Keratinocyte (primary cell): ENCODE measurements at regions not wholly inside any gene's neighbourhood (a gene's known extent, or its start where the extent isn't known, plus 50 kb on each side); places are given as distances from the start of the nearest gene placed in this dataset.

Experiments used
- EZH2 ChIP-seq: IDR thresholded peaks from one replicate; pipeline ENCODE4 v1.6.1; 2012; ENCODE audit warnings: inconsistent platforms, mild to moderate bottlenecking, low read length, moderate library complexity
- TF ChIP-seq, protein P1 (sequence below), 3 experiments: IDR thresholded peaks in 1 of 3; conservative IDR thresholded peaks in 1 of 3; optimal IDR thresholded peaks in 1 of 3; 2 replicates in 2 of 3; 3 replicates in 1 of 3; pipeline versions ENCODE3 to v1.5.1; 2011; ENCODE audit warnings: low read length in 3 of 3, mild to moderate bottlenecking in 3 of 3, moderate library complexity in 2 of 3, control low read depth in 1 of 3, inconsistent platforms in 1 of 3; ENCODE audit not compliant: insufficient read depth in 2 of 3; ENCODE audit errors: extremely low read depth in 1 of 3

GRCh38 chr6:28658475-28659249 lies 133.0 kb downstream of the GPX5 start:
- no peak for TF ChIP-seq EZH2
- TF ChIP-seq, protein P1, sequence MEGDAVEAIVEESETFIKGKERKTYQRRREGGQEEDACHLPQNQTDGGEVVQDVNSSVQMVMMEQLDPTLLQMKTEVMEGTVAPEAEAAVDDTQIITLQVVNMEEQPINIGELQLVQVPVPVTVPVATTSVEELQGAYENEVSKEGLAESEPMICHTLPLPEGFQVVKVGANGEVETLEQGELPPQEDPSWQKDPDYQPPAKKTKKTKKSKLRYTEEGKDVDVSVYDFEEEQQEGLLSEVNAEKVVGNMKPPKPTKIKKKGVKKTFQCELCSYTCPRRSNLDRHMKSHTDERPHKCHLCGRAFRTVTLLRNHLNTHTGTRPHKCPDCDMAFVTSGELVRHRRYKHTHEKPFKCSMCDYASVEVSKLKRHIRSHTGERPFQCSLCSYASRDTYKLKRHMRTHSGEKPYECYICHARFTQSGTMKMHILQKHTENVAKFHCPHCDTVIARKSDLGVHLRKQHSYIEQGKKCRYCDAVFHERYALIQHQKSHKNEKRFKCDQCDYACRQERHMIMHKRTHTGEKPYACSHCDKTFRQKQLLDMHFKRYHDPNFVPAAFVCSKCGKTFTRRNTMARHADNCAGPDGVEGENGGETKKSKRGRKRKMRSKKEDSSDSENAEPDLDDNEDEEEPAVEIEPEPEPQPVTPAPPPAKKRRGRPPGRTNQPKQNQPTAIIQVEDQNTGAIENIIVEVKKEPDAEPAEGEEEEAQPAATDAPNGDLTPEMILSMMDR (optimal IDR thresholded peaks at IDR 0.05 in 1 of 3, IDR thresholded peaks at IDR 0.05 in 1 of 3, conservative IDR thresholded peaks at IDR 0.05 in 1 of 3; ENCODE audit: extremely low read depth in 1 of 3, insufficient read depth in 2 of 3, low read length in 3 of 3), result no peak
